Astrocyte (in vitro differentiated cells and primary cell): ENCODE measurements at regions not wholly inside any gene's neighbourhood (a gene's known extent, or its start where the extent isn't known, plus 50 kb on each side); places are given as distances from the start of the nearest gene placed in this dataset.

Experiments
- CTCF ChIP-seq: IDR thresholded peaks from 2 replicates; pipeline ENCODE4 v1.5.1; 2011; ENCODE audit warnings: low read depth, mild to moderate bottlenecking, inconsistent platforms, low read length, moderate library complexity; ENCODE audit not compliant: insufficient read depth
- EZH2 ChIP-seq: IDR thresholded peaks from 2 replicates; pipeline ENCODE4 v1.6.1; 2012; ENCODE audit warnings: mild to moderate bottlenecking, low read length, inconsistent platforms; ENCODE audit not compliant: insufficient read depth

DNA sequence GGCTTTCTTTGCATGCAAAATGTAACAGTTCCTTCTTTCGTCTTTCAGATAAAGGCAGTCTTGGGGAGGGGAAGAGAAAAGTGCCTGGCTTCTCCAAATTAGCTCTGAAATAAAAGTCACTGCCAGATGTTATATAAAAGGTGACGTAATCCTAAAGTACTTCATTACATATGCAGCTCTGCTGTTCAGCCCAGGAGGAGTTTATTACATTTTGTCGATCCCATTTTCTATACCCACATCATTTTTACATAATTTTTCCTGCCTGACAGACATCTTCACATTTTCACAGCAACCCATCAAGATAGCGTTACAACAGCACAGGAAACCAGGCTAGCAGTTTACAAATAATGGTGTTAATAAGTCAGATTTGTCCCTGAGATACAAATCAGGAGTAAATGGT, 86.7 kb upstream of the SLC30A5 start:
- TF ChIP-seq CTCF (no peak), EZH2 (no peak)
